Posterior vena cava (tissue), 2 donors: ENCODE measurements at regions not wholly inside any gene's neighbourhood (a gene's known extent, or its start where the extent isn't known, plus 50 kb on each side); places are given as distances from the start of the nearest gene placed in this dataset.

Experiments used
- DNase-seq: peaks from one replicate; pipeline ENCODE4 v3.0.0-alpha.2; 2020; ENCODE audit warnings: low spot score
- intact Hi-C, 2 donors: fragments of 100-400 bp; cut with DNase I; formaldehyde crosslinking; loops; one replicate each; pipeline versions ENCODE4 v1.14.1 to v1.14.2; 2022 to 2023
- donor health status: DM: yes; HTN: yes; CAD: no.
- donor health status: DM: yes; HTN: yes; CAD: no.

DNA sequence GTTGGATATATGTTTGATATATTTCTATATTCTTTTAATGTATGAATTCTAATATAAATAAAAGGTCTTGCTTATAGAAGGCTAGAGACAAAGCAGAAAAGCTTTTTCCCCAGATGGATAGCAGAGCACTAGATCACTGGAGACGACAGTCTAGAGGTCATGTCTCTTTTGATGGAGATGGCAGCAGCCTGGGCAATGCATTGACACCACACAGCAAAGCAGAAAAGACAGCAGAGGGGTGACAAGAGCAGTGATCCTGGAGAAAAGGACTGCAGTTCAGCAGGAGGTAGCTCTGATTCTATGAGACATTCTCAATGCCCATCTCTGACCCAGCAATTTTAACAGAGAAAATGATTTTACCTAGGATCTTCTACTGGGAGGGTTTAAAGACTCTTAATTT is 210.6 kb downstream of the DTHD1 start:
- intact Hi-C loops: loop anchor here in 1 of 2 donors (2.0 kb wide), 1 partner anchor 77 kb away; no protein-coding TSS in a partner anchor
- no peak for DNase-seq

DNA sequence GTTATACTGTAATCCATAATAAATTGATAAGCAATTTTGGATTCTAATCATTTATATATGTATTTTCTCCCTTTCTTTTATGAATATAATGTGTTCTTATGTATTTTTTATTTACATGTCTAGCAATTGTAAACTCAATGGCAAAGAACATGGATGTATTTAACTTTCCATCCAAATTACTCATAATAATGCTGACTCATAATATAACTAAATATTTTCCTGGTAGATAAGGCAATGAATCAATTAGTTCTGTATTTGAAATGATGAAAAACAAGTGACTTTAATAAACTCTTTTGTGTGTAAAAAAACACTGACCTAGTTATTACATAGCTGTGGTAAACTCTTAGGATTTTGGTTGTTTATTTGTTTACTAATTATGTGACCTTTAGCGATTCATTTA is 211.2 kb downstream of the DTHD1 start:
- no peak for DNase-seq
- intact Hi-C loops: loop anchor here in 1 of 2 donors (2.0 kb wide), 1 partner anchor 78 kb away; no protein-coding TSS in a partner anchor

DNA sequence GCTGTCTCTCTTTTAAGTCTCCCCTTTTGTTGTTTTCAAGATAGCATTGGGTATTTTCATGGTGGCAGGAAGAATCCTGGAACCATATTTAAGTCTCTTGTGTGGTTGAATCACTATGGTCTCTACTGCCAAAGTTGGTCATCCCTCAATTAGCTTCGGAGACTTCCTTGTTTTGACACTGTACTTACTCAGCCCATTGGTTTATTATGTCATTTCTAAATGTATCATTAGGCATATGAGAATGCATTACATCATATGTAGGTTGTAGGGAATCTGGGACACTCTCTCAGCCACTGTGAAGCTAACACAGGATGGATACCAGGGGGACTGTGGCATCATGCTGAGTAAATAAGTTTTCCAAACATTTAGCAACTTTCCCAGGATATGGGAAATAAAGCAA is 211.8 kb downstream of the DTHD1 start:
- intact Hi-C loops: loop anchor here in 1 of 2 donors (2.0 kb wide), 1 partner anchor 78 kb away; no protein-coding TSS in a partner anchor
- no peak for DNase-seq

DNA sequence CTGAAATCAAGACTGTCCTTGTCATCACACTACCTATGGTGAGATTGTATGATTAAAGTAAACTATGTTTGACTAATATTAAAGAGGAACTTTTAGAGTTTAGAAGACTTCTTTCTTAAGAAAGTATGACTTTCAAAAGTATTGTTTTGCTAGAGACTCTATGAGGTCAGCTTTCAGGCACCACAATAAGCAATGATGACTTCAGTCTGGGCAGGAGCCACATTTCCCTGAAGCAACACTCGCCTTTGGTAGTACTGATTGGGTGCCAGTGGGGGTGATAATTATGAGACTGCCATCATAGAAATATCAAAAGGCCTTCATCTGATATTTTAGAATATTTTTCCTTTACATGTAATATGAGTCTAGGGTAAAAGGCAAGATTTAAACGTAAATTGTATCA is 212.6 kb downstream of the DTHD1 start:
- DNase-seq: no peak
- intact Hi-C loops: no loop called here

DNA sequence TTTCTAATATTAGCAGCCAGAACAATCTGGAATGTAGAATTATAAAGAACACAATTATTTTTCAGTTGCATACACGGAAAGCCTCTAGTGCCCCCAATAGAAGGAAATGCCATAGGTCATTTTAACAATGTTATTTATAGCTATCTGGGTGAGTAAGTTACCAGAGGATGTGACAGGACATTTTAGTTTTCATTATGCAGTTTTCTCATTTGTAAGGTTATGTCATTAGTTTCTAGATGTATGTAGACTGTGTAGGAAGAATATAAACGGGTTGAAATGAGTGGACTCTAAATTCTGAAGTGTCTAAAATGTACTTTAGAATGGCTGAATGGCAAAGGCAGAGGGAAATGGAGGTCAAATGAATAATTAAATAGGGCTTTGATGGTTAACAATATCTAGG is 213.3 kb downstream of the DTHD1 start:
- intact Hi-C loops: no loop called here
- DNase-seq: no peak

DNA sequence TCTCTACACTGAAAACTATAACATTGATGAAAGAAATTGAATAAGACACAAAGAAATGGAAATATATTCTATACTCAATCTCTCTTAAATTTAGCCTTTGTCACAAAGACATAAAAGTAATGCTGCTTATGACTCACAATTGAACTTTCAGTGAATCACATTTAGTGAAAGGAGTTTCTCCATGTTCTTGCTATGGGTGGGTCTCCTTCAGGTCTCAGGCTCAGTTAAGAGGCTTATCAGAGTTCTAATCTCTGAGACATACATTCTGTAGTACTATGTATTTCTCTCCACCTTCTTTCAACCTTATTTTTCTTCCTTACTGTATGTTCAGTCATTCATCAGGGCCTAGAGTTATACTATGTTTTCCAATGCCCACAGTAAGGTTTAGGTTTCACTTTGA is 220.9 kb downstream of the DTHD1 start:
- intact Hi-C loops: no loop called here
- no peak for DNase-seq

DNA sequence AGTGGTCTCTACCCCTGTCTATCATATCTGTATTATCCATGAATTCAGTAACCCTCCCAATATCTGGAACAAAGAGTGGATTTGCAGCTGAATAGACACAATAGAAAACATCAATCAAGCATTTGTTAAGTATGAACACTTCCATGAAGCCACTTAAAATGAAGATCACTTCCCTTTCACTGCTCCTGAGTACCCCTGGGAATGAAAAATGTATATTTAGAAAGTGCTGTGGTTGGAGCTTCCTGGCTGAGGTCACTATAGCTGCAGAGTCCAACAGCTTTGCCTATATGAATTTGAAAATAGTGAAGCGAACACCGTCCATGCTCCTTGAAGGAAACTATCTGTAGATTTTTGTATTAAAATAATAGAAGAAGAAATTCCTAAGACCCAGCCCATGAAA is 227.0 kb downstream of the DTHD1 start:
- no peak for DNase-seq
- intact Hi-C loops: no loop called here

DNA sequence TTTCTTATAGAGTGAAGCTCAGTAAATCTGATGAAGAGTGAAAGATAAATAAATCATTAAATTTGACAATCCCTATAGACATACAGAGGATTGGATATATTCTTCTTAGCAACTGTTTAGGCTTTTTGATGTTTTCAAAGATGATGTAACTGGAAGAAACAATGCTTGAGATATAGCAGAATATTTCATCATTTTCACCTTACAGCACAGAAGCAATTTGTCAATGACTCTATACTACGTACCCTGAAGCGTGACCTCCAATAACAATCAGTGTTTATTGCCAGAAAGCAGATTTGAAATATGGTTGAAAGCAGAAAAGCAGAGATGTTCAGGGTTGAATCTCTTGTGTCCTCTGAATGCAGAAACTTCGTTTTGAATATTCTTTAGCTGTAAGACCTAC is 228.4 kb downstream of the DTHD1 start:
- no peak for DNase-seq
- intact Hi-C loops: no loop called here

DNA sequence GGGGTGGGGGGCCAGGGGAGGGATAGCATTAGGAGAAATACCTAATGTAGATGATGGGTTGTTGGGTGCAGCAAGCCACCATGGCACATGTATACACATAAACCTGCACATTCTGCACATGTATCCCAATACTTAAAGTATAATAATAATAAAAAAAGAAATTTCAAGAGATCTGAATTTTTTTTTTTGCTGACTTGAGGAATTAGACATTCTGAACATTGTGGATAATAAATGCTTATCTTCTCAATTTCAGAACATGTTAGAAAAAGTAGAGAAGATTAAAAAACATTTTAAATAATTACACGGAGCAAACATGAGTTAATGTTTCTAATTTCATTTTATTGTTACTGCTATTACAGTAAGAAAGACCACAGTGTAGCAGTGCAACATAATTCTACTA is 230.4 kb downstream of the DTHD1 start:
- DNase-seq: no peak
- intact Hi-C loops: no loop called here

DNA sequence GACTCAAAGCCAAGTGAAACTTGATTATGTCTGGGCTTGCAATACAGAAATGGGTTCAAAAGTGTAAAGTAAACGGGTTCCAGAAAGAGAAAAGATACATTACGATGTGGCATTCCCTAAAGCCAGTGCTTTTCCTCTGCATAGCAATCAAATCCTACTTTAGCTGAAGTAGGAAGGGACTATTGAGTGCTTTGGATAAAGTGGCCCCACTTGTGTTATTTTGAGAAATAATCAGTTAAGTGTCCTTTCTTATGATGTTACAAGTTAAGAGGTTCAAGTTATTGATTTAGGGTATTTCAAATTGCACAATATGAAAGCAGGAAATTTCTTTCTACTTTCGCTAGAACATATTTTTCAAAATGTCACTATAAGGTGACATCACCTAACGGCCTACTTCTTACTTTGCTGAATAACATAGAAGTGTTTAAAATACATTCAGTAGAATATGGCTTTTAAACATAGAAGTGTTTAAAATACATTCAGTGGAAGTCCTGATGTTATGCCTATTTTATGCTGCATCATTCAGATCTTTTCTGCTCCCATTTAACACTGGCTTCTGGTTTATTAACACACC is 235.2 kb downstream of the DTHD1 start:
- intact Hi-C loops: no loop called here
- DNase-seq: no peak

DNA sequence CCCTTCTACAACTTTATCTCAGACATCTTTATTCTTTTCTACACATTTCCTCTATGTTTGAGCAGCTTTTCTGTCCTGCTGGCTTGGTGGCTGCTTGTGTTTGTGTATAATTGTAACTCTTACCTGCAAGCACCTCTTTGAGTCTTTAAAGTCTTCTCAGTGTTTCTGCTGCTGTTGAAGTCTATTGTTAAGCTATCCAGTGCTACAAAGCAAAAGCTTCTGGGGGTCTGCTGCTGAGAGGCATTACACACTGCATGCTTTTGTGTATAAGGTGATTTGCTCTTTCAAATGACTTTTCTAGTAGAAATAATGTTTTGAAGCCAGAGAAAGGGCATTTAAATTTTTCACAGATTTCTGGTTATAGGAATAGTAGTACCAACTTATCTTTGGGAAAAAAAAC is 241.8 kb downstream of the DTHD1 start:
- intact Hi-C loops: no loop called here
- DNase-seq: no peak

DNA sequence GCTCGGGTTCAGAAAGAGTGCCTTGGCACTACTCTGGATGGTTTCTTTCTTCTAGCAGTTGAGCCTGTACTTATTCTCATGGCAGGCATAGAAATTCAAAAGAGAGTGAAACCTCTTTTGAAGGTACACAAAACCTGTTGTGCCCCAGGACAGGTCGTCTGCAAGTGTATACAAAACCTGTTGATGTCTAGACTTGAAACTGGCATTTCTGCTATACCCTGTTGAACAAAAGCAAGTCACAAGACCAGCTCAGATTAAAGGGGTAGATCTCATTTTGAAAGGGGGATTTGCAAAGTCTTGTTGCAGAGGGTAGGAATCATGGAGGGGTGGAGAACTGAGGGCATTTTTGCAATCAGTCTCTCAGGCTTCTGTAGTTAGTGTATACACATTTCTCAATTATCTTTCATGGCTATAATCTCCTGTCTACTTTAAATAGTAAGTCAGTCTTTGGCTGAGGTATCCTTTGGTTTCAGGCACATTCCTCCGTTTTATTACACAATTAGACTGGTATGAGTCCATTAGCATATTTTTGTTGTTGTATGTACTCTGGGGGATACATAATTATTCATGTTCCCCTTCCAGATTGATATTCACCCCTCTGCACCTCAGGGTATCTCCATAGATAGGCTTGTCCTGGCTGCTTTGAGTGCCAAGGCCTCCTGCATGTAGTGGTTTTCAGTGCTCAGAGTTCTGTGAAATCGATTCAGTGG is 251.4 kb downstream of the DTHD1 start:
- intact Hi-C loops: no loop called here
- no peak for DNase-seq

DNA sequence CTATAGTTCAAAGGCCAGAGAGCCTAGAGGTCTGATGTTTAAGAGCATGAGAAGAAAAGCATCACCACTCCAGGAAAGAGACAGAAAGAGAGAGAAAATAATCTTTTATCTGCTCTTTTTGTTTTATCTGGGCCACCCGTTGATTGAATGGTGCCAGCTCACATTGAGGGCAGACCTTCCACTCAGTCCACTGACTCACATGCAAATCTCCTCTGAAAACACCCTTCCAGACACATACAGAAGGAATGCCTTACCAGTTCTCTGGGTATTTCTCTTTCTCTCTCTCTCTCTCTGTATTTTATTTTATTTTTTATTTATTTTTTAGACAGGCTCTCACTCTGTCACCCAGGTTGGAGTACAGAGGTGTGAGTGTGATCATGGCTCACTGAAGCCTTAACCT is 252.5 kb downstream of the DTHD1 start:
- intact Hi-C loops: no loop called here

DNA sequence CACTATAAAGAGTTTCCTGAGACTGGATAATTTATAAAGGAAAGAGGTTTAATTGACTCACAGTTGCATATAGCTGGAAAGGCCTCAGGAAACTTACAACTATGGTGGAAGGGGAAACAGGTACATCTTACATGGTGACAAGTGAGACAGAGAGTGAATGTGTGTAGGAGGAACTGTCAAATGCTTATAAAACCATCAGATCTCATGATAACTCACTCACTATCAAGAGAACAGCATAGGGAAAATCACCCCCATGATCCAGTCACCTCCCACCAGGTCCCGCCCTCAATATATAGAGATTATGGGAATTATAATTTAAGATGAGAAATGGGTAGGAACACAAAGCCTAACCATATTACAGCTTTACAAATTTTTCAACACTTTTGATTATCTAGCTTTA is 266.0 kb downstream of the DTHD1 start:
- intact Hi-C loops: no loop called here
- DNase-seq: no peak

More for the DNA sequence above, 252.5 kb downstream of the DTHD1 start:
- DNase-seq: no peak

DNA sequence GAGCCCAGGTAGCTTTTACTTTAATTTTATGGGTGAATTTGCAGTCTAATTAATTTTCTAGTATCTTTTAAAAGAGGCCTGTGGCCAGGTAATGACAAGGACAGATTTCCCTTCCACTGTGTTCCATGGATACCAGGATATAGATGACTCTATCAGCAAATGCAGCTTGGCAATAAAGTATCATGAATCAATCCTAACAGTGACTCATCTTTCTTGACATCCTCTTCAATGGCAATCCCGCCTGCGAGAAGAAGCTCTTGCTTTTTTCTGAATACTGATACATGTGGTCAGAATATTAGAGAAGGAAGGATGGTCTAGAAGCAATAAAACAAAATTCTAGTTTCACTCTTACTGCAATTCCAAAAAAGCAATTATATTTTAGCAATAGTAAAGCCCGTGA is 267.8 kb downstream of the DTHD1 start:
- no peak for DNase-seq
- intact Hi-C loops: no loop called here

DNA sequence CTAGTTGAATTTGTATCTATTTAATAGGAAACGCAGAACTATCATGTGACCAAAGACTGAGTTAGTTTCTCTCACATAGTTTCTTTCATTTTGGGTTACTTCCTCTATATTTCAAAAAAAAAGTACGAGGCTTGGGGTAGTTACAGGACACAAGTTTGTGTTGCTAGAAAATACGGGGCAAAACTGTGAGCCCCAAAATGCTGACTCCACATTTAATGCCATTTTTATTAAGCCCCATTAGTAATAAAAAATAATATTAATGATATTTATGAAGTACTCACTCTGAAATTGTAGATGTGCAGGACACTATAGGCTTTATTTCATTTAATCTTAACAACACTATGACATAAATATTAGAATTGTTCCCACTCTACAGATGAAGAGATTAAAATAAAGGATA is 268.6 kb downstream of the DTHD1 start:
- no peak for DNase-seq
- intact Hi-C loops: no loop called here

DNA sequence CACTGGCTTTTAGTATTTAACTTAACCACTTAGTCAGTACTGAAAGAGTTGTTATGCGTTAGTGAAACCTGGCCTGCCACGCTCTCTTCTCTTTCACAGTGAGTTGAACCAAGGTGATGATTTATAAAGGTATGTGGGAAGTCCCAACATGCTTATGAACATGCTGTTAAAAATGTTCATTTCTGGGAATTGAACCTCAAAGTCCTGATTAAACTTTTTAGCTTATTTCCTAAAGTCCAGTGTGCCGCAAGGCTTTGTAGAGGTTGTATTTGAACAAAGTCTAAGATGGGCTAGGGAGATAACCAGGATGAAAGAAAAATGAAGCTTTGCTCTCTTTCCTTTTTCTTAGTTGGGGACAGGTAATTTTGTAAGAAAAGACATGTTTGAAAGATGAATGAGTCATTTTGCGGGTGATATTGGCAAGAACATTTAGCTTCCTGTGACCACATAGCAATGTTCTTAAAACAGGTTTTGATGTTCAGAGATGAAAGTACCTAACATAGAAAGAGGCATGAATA is 270.3 kb downstream of the DTHD1 start:
- intact Hi-C loops: no loop called here
- DNase-seq: no peak

DNA sequence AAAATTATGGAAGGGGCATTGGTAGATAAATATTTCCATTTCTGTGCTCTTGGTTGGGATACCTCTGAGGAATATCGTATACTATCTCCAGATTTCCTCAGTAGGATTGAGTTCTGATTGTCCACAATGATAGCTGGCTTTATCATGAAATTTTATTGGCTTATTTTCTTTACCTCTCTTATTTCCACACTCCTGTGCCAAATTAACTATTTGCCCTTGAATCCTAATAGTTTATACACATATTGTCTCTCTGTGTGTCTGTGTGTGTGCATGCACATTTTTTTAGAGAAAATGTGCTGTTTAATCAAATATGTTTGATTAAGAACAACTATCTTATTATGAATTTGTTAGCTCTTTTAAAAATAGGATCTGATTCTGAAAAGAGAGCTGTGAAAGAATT is 271.6 kb downstream of the DTHD1 start:
- no peak for DNase-seq
- intact Hi-C loops: no loop called here

DNA sequence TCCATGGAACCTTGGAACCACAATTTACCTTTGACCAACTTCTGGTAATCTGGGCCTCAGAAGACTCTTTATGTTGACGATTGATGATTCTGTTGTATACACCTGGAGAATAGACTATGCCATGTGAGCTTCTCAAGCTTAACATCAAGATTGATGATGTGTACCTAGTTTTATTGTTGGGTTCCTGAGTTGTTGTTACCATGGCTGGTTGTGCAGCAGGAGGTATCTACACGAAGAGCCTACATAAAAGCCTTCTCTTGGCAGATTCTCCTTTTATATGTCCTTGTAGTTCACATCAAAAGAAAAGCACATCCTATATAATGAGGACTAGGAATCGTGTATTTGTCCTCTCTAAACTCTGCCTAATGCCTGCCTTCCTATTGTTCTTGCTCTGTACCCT is 272.0 kb downstream of the DTHD1 start:
- no peak for DNase-seq
- intact Hi-C loops: no loop called here

DNA sequence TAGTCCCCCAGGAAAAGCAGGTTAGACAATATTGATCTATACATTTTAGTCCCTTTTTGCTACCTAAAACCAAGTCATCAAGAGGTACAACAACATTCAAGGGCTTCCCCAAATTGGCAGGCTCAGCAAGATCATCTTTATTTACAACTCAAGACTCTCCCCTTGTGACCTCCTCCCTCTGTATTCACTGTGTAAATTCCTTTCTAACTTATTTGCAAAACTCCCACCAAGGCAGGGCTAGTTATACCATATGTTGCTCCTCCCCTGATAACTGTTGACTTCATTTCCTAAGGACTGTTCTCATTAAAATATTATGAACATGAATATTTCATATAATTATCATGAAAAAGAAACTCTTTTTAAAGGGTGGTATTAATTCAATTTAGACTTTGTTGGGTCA is 275.6 kb downstream of the DTHD1 start:
- no peak for DNase-seq
- intact Hi-C loops: no loop called here

DNA sequence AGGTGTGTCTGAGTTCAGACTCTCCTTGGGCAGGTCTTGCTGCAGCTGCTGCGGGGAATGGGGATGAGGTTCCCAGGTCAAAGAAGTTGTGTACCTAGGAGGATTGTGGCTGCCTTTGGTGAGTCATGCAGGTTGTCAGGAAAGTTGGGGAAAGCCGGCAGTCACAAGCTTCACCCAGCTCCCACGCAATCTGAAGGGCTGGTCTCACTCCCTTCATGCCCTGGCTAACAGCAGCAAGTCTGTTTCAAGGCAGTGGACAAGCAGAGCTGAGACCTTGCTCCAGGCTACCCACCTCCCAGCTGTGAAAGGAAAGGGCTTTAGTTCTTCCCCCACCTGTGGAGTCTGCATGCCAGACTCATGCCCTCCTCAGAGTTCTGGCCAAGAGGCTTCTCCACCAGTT is 287.2 kb downstream of the DTHD1 start:
- no peak for DNase-seq
- intact Hi-C loops: no loop called here
